H1 (cell line): ENCODE measurements at regions not wholly inside any gene's neighbourhood (a gene's known extent, or its start where the extent isn't known, plus 50 kb on each side); places are given as distances from the start of the nearest gene placed in this dataset.

ENCODE experiments used
- CTCF ChIA-PET: fragments of 300-600 bp; sonication (Branson Sonifier 250); formaldehyde crosslinking; loops from one replicate; lab custom pipeline; 2021; ENCODE audit not compliant: partially characterized antibody; lab: Charles Lee
- POLR2A ChIA-PET: fragments of 300-600 bp; sonication (Branson Sonifier 250); formaldehyde crosslinking; loops from one replicate; lab custom pipeline; 2021; ENCODE audit warnings: inconsistent platforms; ENCODE audit not compliant: partially characterized antibody; lab: Charles Lee
- DNase-seq, 2 experiments: peaks; one replicate each; pipeline versions ENCODE4 v3.0.0 to v3.0.0-alpha.2; 2010 to 2022; ENCODE audit warnings: low spot score in 2 of 2, low read depth in 1 of 2, mixed read lengths in 1 of 2
- FAIRE-seq: peaks from 2 replicates; lab custom pipeline; 2011; peaks lifted over from hg19 to GRCh38; lab: Jason Lieb, UNC
- H2AFZ ChIP-seq: 2 replicates; pipeline ENCODE4 v1.8.1; 2012; ENCODE audit warnings: low read length, inconsistent platforms
- H2AK5ac ChIP-seq: 2 replicates; pipeline ENCODE4 v1.6.1; 2013; ENCODE audit warnings: low read depth, low read length
- H2BK120ac ChIP-seq: replicated peaks from 2 replicates; pipeline ENCODE3; 2013; ENCODE audit warnings: low read depth, low read length, inconsistent platforms
- H2BK12ac ChIP-seq: 2 replicates; pipeline ENCODE4 v1.6.1; 2013; ENCODE audit warnings: low read depth, low read length
- H2BK15ac ChIP-seq: 2 replicates; pipeline ENCODE4 v1.6.1; 2013; ENCODE audit warnings: low read length
- H2BK20ac ChIP-seq: 2 replicates; pipeline ENCODE4 v1.6.1; 2013; ENCODE audit warnings: low read length
- H2BK5ac ChIP-seq: 2 replicates; pipeline ENCODE4 v1.6.1; 2013; ENCODE audit warnings: low read depth, low read length
- H3K14ac ChIP-seq: 2 replicates; pipeline ENCODE4 v1.6.1; 2013; ENCODE audit warnings: inconsistent platforms; ENCODE audit not compliant: insufficient read length
- H3K18ac ChIP-seq: 2 replicates; pipeline ENCODE4 v1.6.1; 2013; ENCODE audit warnings: low read length; ENCODE audit errors: extremely low read depth
- H3K23ac ChIP-seq: 2 replicates; pipeline ENCODE4 v1.6.1; 2013; ENCODE audit warnings: inconsistent platforms; ENCODE audit not compliant: insufficient read length
- H3K23me2 ChIP-seq: 2 replicates; pipeline ENCODE4 v1.6.1; 2013; ENCODE audit warnings: low read depth, low read length
- H3K27ac ChIP-seq: 2 replicates; pipeline ENCODE4 v1.6.1; 2011; ENCODE audit warnings: low read depth, low read length, inconsistent platforms
- H3K27me3 ChIP-seq, 4 experiments: replicated peaks in 1 of 4; 1 replicate in 1 of 4; 2 replicates in 3 of 4; pipeline versions ENCODE4 v1.6.1 to v1.8.1; 2011 to 2013; ENCODE audit warnings: low read length in 3 of 4, mild to moderate bottlenecking in 3 of 4, inconsistent platforms in 2 of 4, mixed read lengths in 2 of 4, moderate library complexity in 1 of 4; ENCODE audit not compliant: control insufficient read depth in 3 of 4, insufficient read depth in 3 of 4; ENCODE audit errors: extremely low read depth in 1 of 4
- H3K36me3 ChIP-seq, 4 experiments: 2 replicates each; pipeline versions ENCODE4 v1.6.1 to v1.8.1; 2011 to 2013; ENCODE audit warnings: mild to moderate bottlenecking in 4 of 4, low read length in 3 of 4, moderate library complexity in 2 of 4, control low read depth in 1 of 4, inconsistent platforms in 1 of 4; ENCODE audit not compliant: insufficient read depth in 4 of 4, control insufficient read depth in 2 of 4
- H3K4ac ChIP-seq: replicated peaks from 2 replicates; pipeline ENCODE3; 2013; ENCODE audit warnings: low read length, low read depth, mixed read lengths, inconsistent platforms; ENCODE audit not compliant: insufficient read length
- H3K4me1 ChIP-seq, 4 experiments: replicated peaks in 1 of 4; 1 replicate in 1 of 4; 2 replicates in 3 of 4; pipeline versions ENCODE4 v1.6.1 to v1.8.1; 2011 to 2013; ENCODE audit warnings: low read length in 3 of 4, inconsistent platforms in 2 of 4, mixed read lengths in 1 of 4; ENCODE audit not compliant: insufficient read depth in 4 of 4, control insufficient read depth in 3 of 4
- H3K4me2 ChIP-seq, 2 experiments: 2 replicates each; pipeline versions ENCODE4 v1.6.1 to v1.8.1; 2011 to 2013; ENCODE audit warnings: low read depth in 2 of 2, low read length in 2 of 2, control low read depth in 1 of 2, inconsistent platforms in 1 of 2, mild to moderate bottlenecking in 1 of 2; ENCODE audit not compliant: insufficient read depth in 1 of 2
- H3K4me3 ChIP-seq, 4 experiments: fragments of 200-600, 300-600 bp in 1 of 4; sonication (generic), shearing (Covaris generic), sonication (Bioruptor Twin) in 1 of 4; 2 replicates each; pipeline versions ENCODE4 v1.5.1 to v1.8.1; 2011 to 2016; ENCODE audit warnings: low read length in 4 of 4, low read depth in 3 of 4, control low read depth in 2 of 4, inconsistent platforms in 2 of 4, mild to moderate bottlenecking in 2 of 4, mixed read lengths in 1 of 4, moderate library complexity in 1 of 4; ENCODE audit not compliant: insufficient read depth in 2 of 4; ENCODE audit errors: extremely low read depth in 1 of 4
- H3K56ac ChIP-seq: replicated peaks from 2 replicates; pipeline ENCODE3; 2013; ENCODE audit warnings: low read depth, mild to moderate bottlenecking, mixed read lengths, low read length, inconsistent platforms; ENCODE audit not compliant: insufficient read length
- H3K79me1 ChIP-seq: 2 replicates; pipeline ENCODE4 v1.6.1; 2013; ENCODE audit warnings: low read depth, low read length, control low read depth
- H3K79me2 ChIP-seq, 2 experiments: 2 replicates each; pipeline versions ENCODE4 v1.6.1 to v1.8.1; 2012 to 2013; ENCODE audit warnings: low read length in 2 of 2, mild to moderate bottlenecking in 2 of 2, inconsistent platforms in 1 of 2; ENCODE audit not compliant: insufficient read depth in 2 of 2, control insufficient read depth in 1 of 2
- H3K9ac ChIP-seq, 4 experiments: replicated peaks in 1 of 4; 1 replicate in 1 of 4; 2 replicates in 3 of 4; pipeline versions ENCODE4 v1.6.1 to v1.8.1; 2011 to 2013; ENCODE audit warnings: low read depth in 3 of 4, low read length in 3 of 4, control low read depth in 2 of 4, mild to moderate bottlenecking in 2 of 4, moderate library complexity in 2 of 4, inconsistent platforms in 1 of 4; ENCODE audit errors: extremely low read depth in 1 of 4
- H3K9me3 ChIP-seq, 2 experiments: 2 replicates each; pipeline versions ENCODE4 v1.6.1 to v1.8.1; 2012 to 2013; ENCODE audit warnings: mild to moderate bottlenecking in 2 of 2, moderate library complexity in 2 of 2, control low read depth in 1 of 2, inconsistent platforms in 1 of 2, low read depth in 1 of 2, low read length in 1 of 2, mixed read lengths in 1 of 2; ENCODE audit not compliant: insufficient read depth in 2 of 2
- H4K20me1 ChIP-seq, 2 experiments: replicated peaks in 1 of 2; 2 replicates each; pipeline versions ENCODE3 to v1.8.1; 2011 to 2013; ENCODE audit warnings: inconsistent platforms in 2 of 2, low read length in 2 of 2, mild to moderate bottlenecking in 1 of 2; ENCODE audit not compliant: insufficient read depth in 2 of 2, control insufficient read depth in 1 of 2
- H4K5ac ChIP-seq: 2 replicates; pipeline ENCODE4 v1.6.1; 2013; ENCODE audit warnings: low read length, low read depth, mixed read lengths, inconsistent platforms; ENCODE audit not compliant: insufficient read length
- H4K8ac ChIP-seq: 2 replicates; pipeline ENCODE4 v1.8.0; 2013; ENCODE audit warnings: mild to moderate bottlenecking, moderate library complexity, low read length, inconsistent platforms; ENCODE audit not compliant: insufficient read depth; ENCODE audit errors: extremely low read depth
- H4K91ac ChIP-seq: replicated peaks from 2 replicates; pipeline ENCODE3; 2013; ENCODE audit warnings: low read length, mixed read lengths, inconsistent platforms; ENCODE audit not compliant: insufficient read length
- EP300 ChIP-seq, 2 experiments: IDR thresholded peaks; 1 replicate in 1 of 2; 2 replicates in 1 of 2; pipeline ENCODE4 v1.6.1; 2011 to 2012; ENCODE audit warnings: low read depth in 2 of 2, low read length in 2 of 2, mild to moderate bottlenecking in 2 of 2, borderline replicate concordance in 1 of 2, inconsistent platforms in 1 of 2, moderate library complexity in 1 of 2
- MAFK ChIP-seq: IDR thresholded peaks from 2 replicates; pipeline ENCODE4 v1.6.1; 2012; ENCODE audit warnings: low read depth, mild to moderate bottlenecking, improper control_type of control experiment, low read length
- WGBS, 2 experiments: shearing (Covaris generic) in 1 of 2; methylation state at CpG; one replicate each; pipeline versions ENCODE4 v1.1.6 to v1.1.7; 2013 to 2015; ENCODE audit warnings: low lambda C conversion rate in 2 of 2, mixed read lengths in 2 of 2, inconsistent platforms in 1 of 2, low coverage in 1 of 2, missing lambda C conversion rate in 1 of 2; ENCODE audit not compliant: insufficient replicate concordance in 2 of 2, insufficient coverage in 1 of 2, insufficient read length in 1 of 2; ENCODE audit errors: extremely low coverage in 1 of 2, missing lambda C conversion rate in 1 of 2; 5-methylcytosine and 5-hydroxymethylcytosine counted together
- TF ChIP-seq, protein P1 (sequence below), 3 experiments: IDR thresholded peaks; 1 replicate in 2 of 3; 2 replicates in 1 of 3; pipeline versions ENCODE4 v1.5.1 to v1.6.1; 2011; ENCODE audit warnings: low read length in 3 of 3, mild to moderate bottlenecking in 3 of 3, inconsistent platforms in 2 of 3, low read depth in 1 of 3, moderate library complexity in 1 of 3; ENCODE audit not compliant: insufficient read depth in 1 of 3; ENCODE audit errors: control extremely low read depth in 1 of 3
- TF ChIP-seq, protein P2 (sequence below): IDR thresholded peaks from 2 replicates; pipeline ENCODE4 v1.6.1; 2012; ENCODE audit warnings: inconsistent platforms

DNA sequence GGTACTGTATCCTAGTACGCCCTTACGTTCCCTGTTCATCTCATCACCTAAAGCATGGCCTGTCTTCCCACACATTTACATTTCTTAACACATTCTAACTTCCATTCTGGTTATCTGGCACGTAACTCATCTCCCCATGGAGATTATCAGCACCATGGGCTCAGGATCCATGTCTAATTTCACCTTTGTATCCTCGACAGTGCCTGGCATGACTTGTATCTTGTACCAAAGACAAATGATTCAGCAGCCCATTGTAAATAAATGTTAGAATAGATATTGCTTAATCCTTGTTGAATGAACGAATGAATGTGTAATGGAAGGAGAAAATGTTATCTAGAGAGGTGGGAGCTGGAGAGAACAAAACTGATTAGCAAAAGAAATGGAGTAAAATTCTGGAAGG lies 69.7 kb upstream of the TPM1 start:
- no peak overlapping the region for H3K56ac ChIP-seq
- no peak overlapping the region for H3K4me2 ChIP-seq
- H3K79me2 ChIP-seq, result no peaks in the 10 kb centered on the region
- no peak overlapping the region for H4K91ac ChIP-seq
- no peak overlapping the region for H3K9ac ChIP-seq
- no peak overlapping the region for H3K18ac ChIP-seq
- no peak for DNase-seq
- no peak overlapping the region for H3K4ac ChIP-seq
- no peaks in the 10 kb centered on the region for H3K23me2 ChIP-seq
- H2BK5ac ChIP-seq, result no peak overlapping the region
- no peak for FAIRE-seq
- no peak overlapping the region for H2BK15ac ChIP-seq
- WGBS, 2 experiments, result 73 to 100% methylated on average over 1 to 5 of the region's 5 CpGs
- ChIA-PET CTCF (interaction anchor here (0.6 kb wide), 1 partner anchor 72 kb away, joined by 3 read pairs; no protein-coding TSS in a partner anchor), POLR2A (interaction anchor here (0.6 to 0.9 kb wide), 2 partner anchors 72 to 91 kb away, joined by 3 to 4 read pairs; no protein-coding TSS in a partner anchor)
- H3K14ac ChIP-seq, result no peak overlapping the region
- no peak overlapping the region for H3K23ac ChIP-seq
- no peak overlapping the region for H2BK120ac ChIP-seq
- H2AFZ ChIP-seq, result no peak overlapping the region
- no peak overlapping the region for H4K5ac ChIP-seq
- peaks cover 0 to 6% (median 0%) of the 10 kb centered on the region in 4 experiments; a peak in 1 of 7 replicates for H3K4me1 ChIP-seq
- no peak overlapping the region for H3K4me3 ChIP-seq
- no peak overlapping the region for H2AK5ac ChIP-seq
- no peak overlapping the region for H3K27ac ChIP-seq
- no peaks in the 10 kb centered on the region for H3K36me3 ChIP-seq
- H2BK12ac ChIP-seq, result no peak overlapping the region
- H3K79me1 ChIP-seq, result no peaks in the 10 kb centered on the region
- H3K9me3 ChIP-seq, result no peaks in the 10 kb centered on the region
- H4K20me1 ChIP-seq, result no peaks in the 10 kb centered on the region
- H4K8ac ChIP-seq, result no peak overlapping the region
- H2BK20ac ChIP-seq, result no peak overlapping the region
- H3K27me3 ChIP-seq, result no peaks in the 10 kb centered on the region; a peak in 1 of 7 replicates
- no peak for TF ChIP-seq EP300 (IDR thresholded peaks at IDR 0.05; ENCODE audit: borderline replicate concordance in 1 of 2, low read depth in 2 of 2, low read length in 2 of 2)
- no peak for TF ChIP-seq MAFK
- TF ChIP-seq, protein P1, sequence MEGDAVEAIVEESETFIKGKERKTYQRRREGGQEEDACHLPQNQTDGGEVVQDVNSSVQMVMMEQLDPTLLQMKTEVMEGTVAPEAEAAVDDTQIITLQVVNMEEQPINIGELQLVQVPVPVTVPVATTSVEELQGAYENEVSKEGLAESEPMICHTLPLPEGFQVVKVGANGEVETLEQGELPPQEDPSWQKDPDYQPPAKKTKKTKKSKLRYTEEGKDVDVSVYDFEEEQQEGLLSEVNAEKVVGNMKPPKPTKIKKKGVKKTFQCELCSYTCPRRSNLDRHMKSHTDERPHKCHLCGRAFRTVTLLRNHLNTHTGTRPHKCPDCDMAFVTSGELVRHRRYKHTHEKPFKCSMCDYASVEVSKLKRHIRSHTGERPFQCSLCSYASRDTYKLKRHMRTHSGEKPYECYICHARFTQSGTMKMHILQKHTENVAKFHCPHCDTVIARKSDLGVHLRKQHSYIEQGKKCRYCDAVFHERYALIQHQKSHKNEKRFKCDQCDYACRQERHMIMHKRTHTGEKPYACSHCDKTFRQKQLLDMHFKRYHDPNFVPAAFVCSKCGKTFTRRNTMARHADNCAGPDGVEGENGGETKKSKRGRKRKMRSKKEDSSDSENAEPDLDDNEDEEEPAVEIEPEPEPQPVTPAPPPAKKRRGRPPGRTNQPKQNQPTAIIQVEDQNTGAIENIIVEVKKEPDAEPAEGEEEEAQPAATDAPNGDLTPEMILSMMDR (IDR thresholded peaks at IDR 0.05; ENCODE audit: control extremely low read depth in 1 of 3, insufficient read depth in 1 of 3, low read depth in 1 of 3, low read length in 3 of 3), result no peak
- TF ChIP-seq, protein P2, sequence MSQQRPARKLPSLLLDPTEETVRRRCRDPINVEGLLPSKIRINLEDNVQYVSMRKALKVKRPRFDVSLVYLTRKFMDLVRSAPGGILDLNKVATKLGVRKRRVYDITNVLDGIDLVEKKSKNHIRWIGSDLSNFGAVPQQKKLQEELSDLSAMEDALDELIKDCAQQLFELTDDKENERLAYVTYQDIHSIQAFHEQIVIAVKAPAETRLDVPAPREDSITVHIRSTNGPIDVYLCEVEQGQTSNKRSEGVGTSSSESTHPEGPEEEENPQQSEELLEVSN, result no peak
